PC-9 (cell line): ENCODE measurements at regions not wholly inside any gene's neighbourhood (a gene's known extent, or its start where the extent isn't known, plus 50 kb on each side); places are given as distances from the start of the nearest gene placed in this dataset.

Experiments
- CTCF ChIP-seq: fragments of 200-600 bp; sonication (generic); conservative IDR thresholded peaks from 2 replicates; pipeline ENCODE4 v1.6.1; 2017; ENCODE audit warnings: mixed run types, antibody characterized with exemption, mild to moderate bottlenecking, moderate library complexity
- EZH2 ChIP-seq: fragments of 200-600 bp; sonication (generic); IDR thresholded peaks from 2 replicates; pipeline ENCODE4 v1.8.0; 2017; ENCODE audit warnings: antibody characterized with exemption, low read depth

GRCh38 chr10:62550173-62550572, 176.0 kb downstream of the ZNF365 start:
- TF ChIP-seq CTCF = no peak
- no peak for TF ChIP-seq EZH2
